Body of pancreas (tissue), 4 donors: ENCODE measurements at regions not wholly inside any gene's neighbourhood (a gene's known extent, or its start where the extent isn't known, plus 50 kb on each side); places are given as distances from the start of the nearest gene placed in this dataset.

Experiments
- POLR2A ChIP-seq, 3 donors: fragments of 450-650 bp; IDR thresholded peaks; one replicate each; pipeline ENCODE4 v1.6.1; 2016; ENCODE audit warnings: antibody characterized with exemption in 3 of 3, mild to moderate bottlenecking in 2 of 3
- TF ChIP-seq, protein P1 (sequence below), 7 experiments: fragments of 450-650 bp in 4 of 7; fragments of 200-600 bp in 3 of 7; sonication (generic) in 3 of 7; IDR thresholded peaks; one replicate each; pipeline ENCODE4 v1.5.1; 2016 to 2019; ENCODE audit warnings: antibody characterized with exemption in 7 of 7

DNA sequence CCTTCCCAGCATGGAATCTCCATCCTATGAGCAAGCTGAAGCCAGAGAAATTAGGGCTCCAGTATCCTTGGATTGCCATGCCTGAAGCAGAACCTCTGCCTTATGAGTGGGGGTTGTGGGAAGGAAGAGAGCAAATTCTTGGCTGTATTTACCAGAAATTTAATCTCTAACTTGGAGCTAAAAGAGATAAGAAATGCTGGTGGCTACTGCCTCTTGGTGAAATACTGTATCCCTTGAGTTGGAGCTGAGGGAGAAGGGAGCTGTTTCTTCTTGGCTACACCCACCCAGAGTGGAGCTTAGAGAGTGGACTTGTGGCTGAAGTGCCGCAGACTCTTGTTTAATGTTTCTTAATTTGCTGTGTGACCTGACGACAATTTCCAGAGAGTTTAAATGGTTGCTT, 447.3 kb downstream of the ARHGEF28 start:
- no peak for TF ChIP-seq POLR2A (IDR thresholded peaks at IDR 0.05)
- TF ChIP-seq, protein P1, sequence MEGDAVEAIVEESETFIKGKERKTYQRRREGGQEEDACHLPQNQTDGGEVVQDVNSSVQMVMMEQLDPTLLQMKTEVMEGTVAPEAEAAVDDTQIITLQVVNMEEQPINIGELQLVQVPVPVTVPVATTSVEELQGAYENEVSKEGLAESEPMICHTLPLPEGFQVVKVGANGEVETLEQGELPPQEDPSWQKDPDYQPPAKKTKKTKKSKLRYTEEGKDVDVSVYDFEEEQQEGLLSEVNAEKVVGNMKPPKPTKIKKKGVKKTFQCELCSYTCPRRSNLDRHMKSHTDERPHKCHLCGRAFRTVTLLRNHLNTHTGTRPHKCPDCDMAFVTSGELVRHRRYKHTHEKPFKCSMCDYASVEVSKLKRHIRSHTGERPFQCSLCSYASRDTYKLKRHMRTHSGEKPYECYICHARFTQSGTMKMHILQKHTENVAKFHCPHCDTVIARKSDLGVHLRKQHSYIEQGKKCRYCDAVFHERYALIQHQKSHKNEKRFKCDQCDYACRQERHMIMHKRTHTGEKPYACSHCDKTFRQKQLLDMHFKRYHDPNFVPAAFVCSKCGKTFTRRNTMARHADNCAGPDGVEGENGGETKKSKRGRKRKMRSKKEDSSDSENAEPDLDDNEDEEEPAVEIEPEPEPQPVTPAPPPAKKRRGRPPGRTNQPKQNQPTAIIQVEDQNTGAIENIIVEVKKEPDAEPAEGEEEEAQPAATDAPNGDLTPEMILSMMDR (IDR thresholded peaks at IDR 0.05) = no peak
